Activated naive CD4-positive, alpha-beta T cell (primary cell): ENCODE measurements at regions not wholly inside any gene's neighbourhood (a gene's known extent, or its start where the extent isn't known, plus 50 kb on each side); places are given as distances from the start of the nearest gene placed in this dataset.

Experiments used
- DNase-seq, 4 experiments: peaks; one replicate each; lab custom pipeline; 2025; lab: John Stamatoyannopoulos, UW

DNA sequence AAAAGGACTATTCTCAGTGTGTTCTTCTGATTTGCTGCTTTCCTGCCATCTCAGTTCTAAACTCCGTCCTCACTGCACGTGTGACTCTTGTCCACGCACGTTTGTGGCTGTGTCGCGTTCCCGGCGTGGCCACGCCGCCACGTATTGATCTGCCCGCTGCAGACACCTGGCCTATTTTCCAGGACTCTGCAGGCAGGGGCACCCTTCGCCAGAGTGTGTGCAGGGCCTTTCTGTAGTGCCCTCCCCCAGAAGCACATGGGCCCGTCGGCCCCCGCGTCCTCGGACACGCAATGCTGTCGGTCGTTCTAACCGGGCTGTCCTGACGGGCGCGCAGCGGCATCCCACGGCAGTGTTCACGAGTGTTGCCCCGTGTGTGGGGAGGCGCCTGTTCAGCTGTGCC is 87.6 kb downstream of the YTHDF1 start:
- no peak for DNase-seq

DNA sequence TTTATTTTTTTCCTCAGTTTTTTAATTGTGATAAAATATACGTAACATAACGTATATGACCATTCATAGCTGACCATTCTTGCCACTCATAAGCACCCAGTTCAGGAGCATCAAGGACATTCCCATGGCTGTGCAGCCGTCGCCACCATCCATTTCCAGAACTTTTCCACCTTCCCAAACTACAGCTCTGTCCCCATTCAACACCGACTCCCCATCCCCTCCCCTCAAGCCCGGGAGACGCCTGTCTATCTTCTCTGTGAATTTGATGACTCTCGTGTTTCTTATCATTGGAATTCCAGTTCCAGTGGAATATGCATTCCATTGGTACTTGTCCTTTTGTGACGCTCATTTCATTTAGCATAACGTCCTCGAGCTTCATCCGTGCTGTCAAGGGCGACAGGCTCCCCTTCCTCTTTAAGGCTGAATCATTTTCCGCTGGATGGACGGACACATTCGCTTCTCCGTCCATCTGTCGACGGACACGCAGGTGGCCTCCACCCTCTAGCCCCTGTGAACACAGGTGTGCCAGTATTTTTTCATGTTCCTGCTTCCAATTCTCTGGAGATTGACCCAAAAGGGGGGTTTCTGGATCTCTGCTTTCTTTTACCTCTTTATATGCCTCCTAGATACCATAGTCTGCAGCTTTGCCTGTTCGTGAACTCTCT is 88.1 kb downstream of the YTHDF1 start:
- no peak for DNase-seq

DNA sequence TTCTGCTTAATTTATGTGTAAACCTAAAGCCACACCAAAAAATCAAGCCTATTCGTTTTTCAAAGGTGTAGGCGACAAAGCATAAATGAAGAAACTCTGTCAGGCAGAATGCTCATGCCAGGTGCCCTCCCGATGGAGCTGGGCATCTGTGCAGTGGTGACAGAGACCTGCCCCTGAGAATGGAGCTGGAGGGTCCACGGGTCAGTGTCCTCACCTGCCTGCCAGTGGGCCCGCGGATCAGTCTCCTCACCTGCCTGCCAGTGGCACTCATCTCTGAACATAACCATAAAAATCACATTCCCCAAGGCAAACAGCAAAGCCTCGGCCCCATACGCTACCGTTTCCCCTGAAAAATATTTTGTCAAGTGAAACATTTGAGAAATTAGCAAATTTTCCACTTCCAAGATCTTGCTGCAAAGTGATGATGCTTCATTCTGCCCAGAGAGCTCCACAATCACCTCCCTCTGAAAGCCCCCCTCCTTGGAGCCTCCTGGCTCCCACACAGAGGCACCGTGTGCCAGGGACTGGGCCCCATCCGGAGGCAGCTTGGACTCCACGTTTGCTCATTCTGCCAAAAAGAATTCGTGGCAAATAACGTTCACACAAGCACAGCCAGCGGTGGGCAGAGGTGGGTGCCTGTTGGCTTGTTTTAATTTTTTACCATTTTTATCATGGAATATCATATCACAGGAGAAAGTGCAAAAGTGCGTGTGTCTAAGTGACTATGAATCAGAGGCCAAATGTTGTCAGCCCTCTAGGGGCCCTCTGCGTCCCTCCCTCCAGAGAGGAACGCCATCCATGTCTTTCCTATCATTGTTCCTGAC is 88.8 kb downstream of the YTHDF1 start:
- no peak for DNase-seq

- no peak for DNase-seq
Observed at GRCh38 chr20:63125838-63126601, 89.9 kb downstream of the YTHDF1 start.

DNA sequence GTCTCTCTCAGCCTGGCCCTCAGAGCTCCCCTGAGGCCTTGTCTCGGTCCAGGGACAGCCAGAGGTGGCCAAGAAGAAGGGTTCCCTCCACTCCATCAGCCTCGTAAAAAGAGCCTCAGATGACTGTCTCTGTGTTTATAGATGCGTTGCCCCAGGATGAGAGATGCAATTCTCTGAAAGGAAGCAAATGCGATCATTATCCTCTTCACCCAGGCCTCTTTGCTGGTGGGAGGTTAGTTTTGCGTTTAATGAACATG is 90.4 kb downstream of the YTHDF1 start:
- no peak for DNase-seq

- no peak for DNase-seq
Observed at GRCh38 chr20:63124782-63125580, 91.0 kb downstream of the YTHDF1 start.

DNA sequence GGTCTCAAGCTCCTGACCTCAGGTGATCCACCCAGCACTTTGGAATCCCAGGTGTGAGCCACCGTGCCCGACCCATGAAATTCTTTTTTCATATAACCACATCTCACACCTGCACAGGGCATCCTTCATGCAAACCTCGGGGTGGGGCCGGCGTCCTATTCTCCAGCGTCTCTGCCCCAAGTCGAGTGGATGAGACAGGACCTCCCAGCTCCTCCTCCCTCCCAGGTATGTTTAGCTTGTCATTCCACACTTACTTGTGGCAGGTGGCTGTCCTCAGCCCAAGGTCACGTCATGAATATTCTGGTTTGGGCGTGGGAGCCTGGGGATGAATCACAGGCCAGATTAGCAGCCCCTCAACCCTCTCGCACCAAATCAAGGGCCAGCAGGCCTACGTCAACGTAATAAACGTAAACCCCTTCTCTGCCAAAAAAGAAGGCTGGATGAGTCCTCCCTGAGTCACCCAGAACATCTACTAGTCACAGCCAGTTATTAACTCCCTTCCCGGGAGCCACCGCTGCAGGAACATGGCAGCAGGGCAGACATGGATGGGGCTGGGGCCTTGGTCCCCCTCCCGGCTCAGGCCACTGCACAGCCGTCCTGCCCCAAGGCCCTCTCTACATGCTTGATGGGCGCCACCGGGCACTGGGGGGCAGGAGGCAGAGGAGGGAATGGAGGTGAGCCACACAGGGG is 91.7 kb downstream of the YTHDF1 start:
- no peak for DNase-seq

DNA sequence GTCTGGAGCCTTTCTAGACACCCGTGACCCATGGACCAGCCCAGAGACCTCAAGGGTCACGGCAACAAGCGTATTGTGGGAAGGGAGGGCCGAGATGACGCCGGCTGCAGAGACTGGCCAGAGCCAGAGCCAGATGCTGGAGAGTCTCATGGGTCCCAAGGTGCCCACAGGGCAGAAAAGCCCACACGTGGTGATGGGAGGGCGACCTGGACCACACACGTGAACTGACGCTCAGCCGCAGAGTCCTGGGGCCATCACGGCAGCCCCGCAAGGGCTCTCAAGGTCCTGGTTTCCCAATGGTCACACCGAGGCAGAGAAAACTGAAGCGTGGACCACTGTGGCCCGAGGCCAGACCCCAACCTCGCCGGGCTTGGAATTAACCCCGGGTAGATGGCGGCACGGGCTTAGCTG is 92.6 kb downstream of the YTHDF1 start:
- DNase-seq: no peak

DNA sequence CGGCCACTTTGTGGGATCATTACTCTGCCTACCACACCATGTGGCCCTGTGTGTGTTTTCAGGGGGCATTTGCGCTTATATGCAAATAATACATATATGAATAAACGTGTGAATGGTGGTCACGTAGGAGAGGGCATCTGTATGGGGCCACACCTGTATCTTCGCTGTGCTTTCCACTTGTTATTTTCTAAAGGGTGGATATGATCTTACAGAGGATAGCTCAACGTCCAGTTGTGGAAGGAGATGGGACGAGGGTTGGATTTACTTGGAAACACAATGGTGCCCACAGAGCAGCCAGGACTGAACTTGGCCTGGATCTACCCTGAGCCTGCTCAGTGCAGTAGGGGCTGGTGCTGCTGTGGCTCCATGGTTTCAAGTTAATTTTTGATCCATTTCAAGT is 93.3 kb downstream of the YTHDF1 start:
- DNase-seq: no peak

DNA sequence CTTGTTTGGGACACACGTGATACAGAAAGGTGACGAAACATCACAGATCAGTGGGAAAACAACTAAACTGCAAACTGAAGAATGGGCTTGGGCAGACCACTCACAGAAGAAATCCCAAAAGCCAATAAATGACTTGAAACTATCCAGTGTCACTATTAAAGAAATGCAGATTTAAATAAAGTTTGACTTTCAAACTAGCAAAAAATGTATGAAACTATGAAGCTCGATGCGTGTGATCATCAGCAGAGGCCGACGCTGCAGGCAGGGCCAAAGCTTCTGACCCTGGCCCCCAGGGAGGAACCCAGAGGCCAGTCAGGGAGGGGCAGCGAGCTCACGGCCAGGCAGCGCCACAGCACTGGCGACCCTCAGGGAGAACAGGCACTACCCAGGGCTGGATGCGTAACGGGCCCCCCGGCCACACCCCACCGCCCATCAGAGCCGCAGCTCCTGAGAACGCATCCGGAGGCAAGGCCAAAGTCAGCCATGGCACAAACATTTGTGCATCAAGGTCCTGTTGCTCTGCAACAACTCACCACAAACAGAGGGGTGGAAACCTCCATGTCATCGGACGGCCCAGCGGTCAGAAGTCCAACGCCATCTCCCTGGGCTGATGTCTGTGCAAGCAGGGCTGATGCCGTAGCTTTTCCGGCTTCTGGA is 94.1 kb downstream of the YTHDF1 start:
- DNase-seq: no peak

DNA sequence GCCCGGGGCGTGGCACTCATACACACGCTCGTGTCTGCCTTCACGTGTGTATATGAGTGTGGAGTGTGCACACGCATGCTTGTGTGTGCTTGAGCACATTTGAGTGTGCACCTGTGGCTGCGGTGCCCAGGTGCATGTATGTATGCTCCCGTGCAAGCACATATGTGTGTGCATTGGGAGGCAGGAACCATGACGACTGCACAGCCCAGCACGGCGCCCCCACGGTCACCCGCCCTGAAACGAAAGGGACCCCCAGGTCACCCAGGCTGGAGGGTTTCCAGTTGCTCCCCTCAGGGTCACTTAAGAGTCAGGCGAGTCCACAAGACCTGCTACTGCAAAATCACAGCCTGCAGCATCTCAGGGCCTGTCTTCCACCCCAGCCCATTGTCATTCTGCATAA is 94.7 kb downstream of the YTHDF1 start:
- DNase-seq: no peak

DNA sequence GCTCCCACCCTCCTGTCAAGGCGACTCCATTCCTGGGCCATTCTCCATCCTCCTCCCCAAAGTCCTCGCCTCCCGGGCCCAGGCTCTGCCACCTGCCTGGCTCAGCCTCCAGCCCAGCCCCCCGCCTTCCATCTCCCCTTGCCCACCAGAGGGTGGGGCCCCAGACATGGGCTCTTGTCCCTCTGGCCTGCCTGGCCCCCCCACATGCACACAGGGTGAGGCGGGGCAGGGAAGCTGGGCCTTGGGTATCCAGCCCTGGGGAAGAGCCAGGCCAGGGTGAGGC is 95.2 kb downstream of the YTHDF1 start:
- DNase-seq: no peak

DNA sequence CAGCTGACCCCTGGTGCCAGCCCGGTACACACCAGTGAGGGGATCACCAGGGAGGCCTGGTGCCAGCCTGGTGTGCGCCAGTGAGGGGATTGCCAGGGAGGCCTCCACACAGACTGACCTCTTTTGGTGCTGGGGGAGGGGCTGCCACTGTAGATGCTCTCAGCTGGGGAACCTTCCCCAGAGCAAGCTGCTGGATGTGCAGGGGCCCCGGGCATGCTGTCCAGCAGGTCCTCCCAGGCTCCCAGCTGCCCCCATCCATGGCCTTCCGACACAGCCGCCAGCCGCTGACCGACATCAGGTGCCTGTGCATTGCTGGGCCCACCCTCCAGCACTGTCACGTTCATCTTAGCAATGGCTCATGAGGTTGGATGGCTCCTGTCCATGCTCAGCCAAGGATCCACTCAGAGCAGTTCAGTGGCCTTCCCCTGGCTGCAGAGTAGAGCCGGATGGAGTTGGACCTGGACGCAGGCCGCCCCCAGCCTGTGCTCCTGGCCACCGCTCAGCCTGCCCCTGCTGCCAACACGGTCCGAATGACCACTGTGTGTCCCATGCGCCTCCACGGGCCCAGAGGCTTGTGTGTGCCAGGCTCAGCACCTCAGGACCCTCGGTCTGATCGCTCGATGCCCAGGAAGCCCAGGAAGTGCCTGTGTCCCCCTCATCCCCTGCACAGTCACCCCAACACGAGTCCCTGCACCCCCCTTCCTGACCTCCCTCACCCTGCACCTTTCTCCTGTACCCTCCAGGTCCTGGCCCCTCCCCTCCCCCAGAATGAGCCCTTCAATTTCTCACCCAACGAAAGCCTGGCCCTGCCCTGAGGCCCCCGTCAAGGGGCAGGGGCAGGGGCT is 95.7 kb downstream of the YTHDF1 start:
- no peak for DNase-seq

- DNase-seq: no peak
Observed at GRCh38 chr20:63119121-63119962, 96.6 kb downstream of the YTHDF1 start.

DNA sequence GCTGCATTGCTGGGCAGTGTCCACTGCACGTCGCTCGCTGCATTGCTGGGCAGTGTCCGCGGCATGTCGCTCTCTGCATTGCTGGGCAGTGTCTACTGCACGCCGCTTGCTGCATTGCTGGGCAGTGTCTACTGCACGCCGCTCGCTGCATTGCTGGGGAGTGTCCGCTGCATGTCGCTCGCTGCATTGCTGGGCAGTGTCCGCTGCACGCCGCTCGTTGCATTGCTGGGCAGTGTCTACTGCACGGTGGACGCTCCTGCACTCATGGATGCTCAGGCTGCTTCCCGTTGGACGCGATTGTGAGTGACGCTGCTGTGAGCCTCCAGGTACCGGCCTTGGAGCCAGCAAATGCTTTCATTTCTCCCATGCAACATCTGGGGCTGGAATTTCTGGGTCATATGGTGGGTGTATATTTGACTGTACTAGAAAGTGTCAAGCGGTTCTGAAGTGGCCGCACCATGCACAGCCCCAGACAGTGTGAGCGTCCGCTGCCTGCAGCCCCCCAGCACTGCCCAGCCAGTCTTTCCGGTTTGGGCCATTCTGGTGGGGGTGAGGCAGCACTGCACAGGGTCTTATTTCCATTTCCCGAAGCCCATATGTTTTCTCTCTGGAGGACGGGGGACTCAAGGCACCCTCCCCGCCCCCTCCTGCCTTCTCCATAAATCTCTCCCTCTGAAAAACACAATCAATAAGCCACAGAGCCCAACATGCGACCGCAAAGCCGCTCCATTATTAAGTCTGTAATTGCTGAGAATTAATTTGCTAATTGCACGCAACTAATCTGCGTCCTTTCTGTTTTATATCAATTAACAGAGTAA is 97.4 kb downstream of the YTHDF1 start:
- no peak for DNase-seq

DNA sequence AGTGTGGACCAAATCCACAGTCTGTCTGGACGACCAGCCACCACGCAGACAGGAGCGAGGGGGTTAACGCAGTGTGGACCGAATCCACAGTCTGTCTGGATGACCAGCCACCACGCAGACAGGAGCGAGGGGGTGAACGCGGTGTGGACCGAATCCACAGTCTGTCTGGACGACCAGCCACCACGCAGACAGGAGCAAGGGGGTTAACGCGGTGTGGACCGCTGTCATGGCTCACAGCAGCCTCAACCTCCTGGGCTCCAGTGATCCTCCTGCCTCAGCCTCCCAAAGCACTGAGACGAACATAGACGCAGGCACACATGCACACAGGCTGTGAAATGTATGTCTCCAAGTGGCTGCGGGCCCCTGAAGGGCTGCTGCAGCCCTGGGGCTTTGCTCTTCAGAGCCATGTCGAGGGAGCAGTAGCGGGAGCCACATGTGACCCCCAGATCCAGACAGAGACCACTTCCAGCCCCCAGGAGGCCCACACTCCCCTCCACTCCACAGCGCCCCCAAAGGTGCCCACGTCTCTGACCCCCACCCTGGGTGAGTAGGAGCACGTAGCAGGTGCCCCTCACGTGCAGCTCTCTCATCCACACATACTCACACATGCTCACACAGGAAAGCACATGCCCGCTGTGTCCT is 98.1 kb downstream of the YTHDF1 start:
- no peak for DNase-seq

- no peak for DNase-seq
Observed at GRCh38 chr20:63117151-63117550, 98.8 kb downstream of the YTHDF1 start.

GRCh38 chr20:63116412-63117106 is 99.4 kb downstream of the YTHDF1 start:
- no peak for DNase-seq
